Stimulated activated CD8-positive, alpha-beta memory T cell treated with anti-CD3 and anti-CD28 coated beads, Interleukin-7, amount 100 ng/mL, for 1 hour (primary cell): ENCODE measurements at regions not wholly inside any gene's neighbourhood (a gene's known extent, or its start where the extent isn't known, plus 50 kb on each side); places are given as distances from the start of the nearest gene placed in this dataset.

ENCODE experiments used
- DNase-seq, 2 donors: peaks; one replicate each; pipeline ENCODE4 v3.0.0-alpha.2; 2020; ENCODE audit warnings: low read depth in 2 of 2

DNA sequence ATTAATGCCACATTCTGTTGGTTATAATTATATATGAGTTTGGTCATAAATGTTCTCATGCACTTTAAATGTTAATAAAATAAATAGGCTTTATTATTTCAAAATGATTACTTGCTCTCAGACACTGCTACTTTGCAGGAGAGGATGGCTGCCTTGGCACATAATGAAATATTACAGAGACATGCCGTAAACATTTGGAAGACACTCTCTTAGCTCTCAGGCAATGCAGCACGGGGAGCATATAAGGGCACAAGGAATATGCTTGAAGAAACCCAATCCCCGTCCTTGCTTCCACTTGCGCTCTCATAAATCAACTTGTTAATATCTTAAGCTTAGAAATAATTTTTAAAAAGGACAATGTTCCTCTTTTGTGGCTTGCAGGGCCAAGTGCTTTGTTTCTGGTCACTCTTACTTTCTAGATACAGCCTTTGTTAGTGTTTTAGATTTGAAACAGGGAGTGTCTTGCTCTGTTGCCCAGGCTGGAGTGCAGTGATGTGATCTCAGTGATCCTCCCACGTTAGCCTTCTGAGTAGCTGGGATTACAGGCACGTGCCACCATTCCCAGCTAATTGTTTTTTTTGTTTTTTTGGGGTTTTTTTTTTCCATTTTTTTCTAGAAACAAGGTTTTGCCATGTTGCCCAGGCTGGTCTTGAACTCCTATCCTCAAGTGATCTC lies 445.0 kb downstream of the SPRY1 start:
- DNase-seq: no peak

GRCh38 chr4:123843137-123843536 lies 446.5 kb downstream of the SPRY1 start:
- DNase-seq: no peak

- no peak for DNase-seq
Observed at GRCh38 chr4:123844374-123844773, 447.8 kb downstream of the SPRY1 start.

DNA sequence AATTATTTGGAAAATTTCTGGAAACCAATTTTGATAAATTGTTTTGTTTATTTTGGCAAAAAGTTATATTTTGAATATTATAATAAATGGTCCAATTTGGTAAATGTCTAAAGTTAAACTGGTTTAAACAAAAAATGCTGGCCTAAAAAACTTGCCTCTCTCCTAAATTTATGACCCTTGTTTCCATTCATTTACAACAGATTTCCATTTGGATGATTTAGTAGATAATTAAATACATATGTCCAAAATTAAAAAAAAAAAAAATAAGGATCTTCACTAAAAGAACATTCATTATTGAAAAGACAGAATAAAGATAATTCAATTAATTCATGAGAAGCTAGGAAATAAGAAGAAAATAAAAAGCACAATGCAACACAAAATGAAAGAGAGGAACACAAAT lies 449.5 kb downstream of the SPRY1 start:
- DNase-seq: no peak

DNA sequence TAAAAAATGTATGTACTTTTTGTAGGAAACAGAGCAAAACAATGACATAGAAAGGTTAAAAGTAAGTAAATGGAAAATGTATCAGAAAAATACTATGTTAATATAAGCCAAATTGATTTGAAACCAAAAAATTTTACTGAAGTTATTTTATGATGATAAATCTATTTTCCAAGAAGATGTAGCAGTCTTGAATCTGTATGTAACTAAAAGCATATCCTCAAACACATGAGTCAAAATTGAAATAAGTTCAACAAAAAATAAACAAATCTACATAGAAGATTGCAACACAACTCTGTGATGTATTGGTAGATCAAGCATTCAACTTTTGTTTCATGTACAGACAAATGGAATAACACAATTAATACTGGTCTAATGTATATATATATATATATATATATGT lies 450.0 kb downstream of the SPRY1 start:
- DNase-seq: no peak

GRCh38 chr4:123848606-123849005 lies 452.0 kb downstream of the SPRY1 start:
- DNase-seq: no peak

GRCh38 chr4:123849495-123849894 lies 452.9 kb downstream of the SPRY1 start:
- DNase-seq: no peak

DNA sequence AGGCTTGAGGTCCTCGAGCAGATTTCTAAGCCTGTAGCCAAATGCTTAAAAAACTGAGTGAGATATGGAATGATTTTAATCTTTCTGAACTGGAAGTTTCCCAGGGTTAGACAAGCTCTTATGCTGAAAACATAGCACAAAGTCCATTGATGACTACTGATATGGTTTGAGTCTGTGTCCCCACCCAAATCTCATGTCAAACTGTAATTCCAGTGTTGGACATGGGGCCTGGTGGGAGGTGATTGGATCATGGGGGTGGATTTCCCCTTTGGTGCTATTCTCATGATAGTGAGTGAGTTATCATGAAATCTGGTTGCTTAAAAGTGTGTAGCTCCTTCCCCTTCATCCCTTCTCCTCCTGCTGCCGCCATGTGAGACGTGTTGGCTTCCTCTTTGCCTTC lies 454.9 kb downstream of the SPRY1 start:
- no peak for DNase-seq

GRCh38 chr4:123853651-123854050 lies 457.1 kb downstream of the SPRY1 start:
- DNase-seq: no peak

DNA sequence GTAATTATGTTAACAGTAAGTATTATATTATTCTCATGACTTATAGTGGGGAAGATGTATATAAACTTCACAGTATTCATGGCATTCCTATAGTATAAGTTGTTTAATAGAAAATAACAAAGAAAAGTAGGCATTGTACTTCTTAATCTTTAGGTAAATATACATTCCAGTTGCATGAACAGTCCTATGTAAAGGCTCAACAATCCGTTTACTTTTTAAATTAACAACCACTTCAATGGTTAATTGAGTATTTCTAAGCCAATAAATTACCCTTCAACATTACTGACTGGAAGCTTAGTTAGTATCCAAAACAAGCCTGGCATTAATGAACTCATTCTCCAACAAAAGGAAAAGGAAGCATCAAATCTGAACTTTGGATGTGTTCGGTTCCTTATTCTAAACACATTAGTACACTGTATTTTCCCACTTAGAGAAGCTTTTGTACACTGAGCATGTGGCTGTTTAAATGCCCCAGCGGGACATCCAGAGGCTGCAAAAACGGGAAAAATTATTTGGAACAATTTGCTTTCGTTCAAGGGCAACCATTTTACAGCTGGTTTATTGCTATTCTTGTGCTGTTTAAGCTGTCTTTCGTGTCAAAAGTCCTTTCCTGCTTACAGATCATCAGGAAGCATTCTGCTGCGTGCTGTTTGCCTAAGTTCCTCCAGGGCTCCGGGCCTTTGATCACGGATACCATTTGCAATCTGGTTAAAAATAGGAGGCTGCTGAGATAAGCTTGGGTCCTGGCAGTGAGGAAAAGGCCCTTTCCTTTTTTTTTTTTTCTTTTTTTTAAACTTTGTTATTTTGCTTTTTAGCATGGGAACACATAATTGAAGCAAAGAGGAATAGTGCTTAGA lies 460.3 kb downstream of the SPRY1 start:
- no peak for DNase-seq

GRCh38 chr4:123858465-123858864 lies 461.9 kb downstream of the SPRY1 start:
- DNase-seq: no peak

- no peak for DNase-seq
Observed at GRCh38 chr4:123862812-123863211, 466.2 kb downstream of the SPRY1 start.

GRCh38 chr4:123866796-123867195 lies 470.2 kb downstream of the SPRY1 start:
- no peak for DNase-seq

DNA sequence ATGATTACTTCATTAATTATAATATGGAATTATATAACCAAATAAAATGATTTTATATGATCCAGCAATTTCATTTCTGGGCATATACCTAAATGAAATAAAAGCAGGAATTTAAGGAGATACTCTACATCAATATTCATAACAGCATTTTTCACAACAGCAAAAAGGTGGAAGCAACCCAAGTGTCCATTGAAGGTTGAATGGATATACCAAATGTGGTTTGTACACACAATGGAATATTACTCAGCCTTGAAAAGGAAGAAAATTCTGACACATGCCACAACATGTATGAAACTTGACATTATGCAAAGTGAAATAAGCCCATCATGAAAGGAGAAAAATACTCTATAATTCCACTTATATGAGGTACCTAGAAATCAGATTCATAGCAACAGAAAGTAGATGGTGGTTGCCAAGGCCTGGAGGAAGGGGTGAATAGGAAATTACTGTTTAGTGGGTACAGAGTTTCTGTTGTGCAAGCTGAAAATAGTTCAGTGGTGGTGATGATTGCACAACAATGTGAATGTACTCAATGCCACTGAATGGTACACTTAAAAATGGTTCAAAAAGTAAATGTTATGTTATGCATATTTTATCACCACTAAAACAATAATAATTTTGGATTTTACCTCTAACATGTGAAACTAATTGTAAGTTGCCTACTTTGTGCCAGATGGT lies 471.5 kb downstream of the SPRY1 start:
- DNase-seq: no peak

GRCh38 chr4:123869286-123870215 lies 473.0 kb downstream of the SPRY1 start:
- DNase-seq: no peak

GRCh38 chr4:123870216-123870876 lies 473.8 kb downstream of the SPRY1 start:
- DNase-seq: no peak

- DNase-seq: no peak
Observed at GRCh38 chr4:123871341-123871740, 474.7 kb downstream of the SPRY1 start.

DNA sequence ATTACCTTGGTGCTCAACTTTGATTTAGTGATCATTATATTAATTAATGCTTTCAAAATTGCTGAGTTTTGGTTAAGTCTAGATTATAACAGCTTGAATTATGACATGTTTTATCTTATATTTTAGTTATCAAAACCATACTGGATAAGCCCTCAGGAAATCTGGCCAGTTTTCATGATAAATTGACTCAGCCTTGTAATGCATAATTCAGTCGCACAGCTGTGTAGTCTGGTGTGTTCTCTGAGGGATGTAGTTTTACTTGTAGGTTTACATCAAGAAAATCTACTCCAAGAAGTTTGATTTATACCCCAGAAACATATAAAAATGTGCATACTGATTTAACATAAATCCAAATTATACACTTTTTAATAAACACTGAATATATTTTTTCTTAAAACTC lies 477.5 kb downstream of the SPRY1 start:
- DNase-seq: no peak

DNA sequence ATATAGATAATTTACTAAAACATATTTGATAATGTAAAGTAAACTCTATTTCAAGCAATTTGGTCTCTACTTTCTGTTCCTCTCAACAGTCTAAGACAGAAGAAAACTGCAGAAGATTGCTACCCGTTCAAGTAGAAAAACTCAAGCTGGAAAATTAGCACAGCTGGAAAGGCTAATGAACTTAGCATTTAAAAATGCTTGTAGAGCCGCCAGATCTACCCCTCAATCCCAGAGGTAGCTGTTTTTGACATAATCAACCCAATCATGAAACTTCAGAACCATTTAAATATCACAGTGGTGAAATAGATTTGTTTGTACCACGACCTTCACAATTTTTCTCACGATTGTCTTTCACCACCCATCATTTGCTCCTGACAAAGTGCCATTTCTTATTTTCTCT lies 479.5 kb downstream of the SPRY1 start:
- DNase-seq: no peak

GRCh38 chr4:123876671-123877101 lies 480.1 kb downstream of the SPRY1 start:
- no peak for DNase-seq

GRCh38 chr4:123877551-123877950 lies 481.0 kb downstream of the SPRY1 start:
- no peak for DNase-seq
